ENCODE measurements at regions not wholly inside any gene's neighbourhood (a gene's known extent, or its start where the extent isn't known, plus 50 kb on each side); places are given as distances from the start of the nearest gene placed in this dataset.
"Not testable (repeated sequence)": the region's sequence is repeated elsewhere in the genome, so short reads cannot be mapped to it uniquely, and the experiment has no call there.

GRCh38 chr9:82052081-82052480 is 63.5 kb downstream of the SPATA31D1 start:
- Histone ChIP-seq H3K9me3 (replicated peaks) (no peaks in the 10 kb centered on the region; the same call in 1 of the 2 replicates), H3K27ac (no peak overlapping the region), H3K36me3 (no peaks in the 10 kb centered on the region), H3K4me1 (replicated peaks) (no peaks in the 10 kb centered on the region), H3K27me3 (replicated peaks) (no peaks in the 10 kb centered on the region), H3K4me3 (no peak overlapping the region)
- no peak for DNase-seq (ENCODE audit: low read depth in 1 of 2, low spot score in 2 of 2)

- no peak for DNase-seq (ENCODE audit: low read depth in 1 of 2, low spot score in 2 of 2)
- H3K9me3 ChIP-seq (replicated peaks) = no peaks in the 10 kb centered on the region; the same call in 1 of the 2 replicates
- no peaks in the 10 kb centered on the region for H3K4me1 ChIP-seq (replicated peaks)
- H3K27me3 ChIP-seq (replicated peaks) = no peaks in the 10 kb centered on the region
- no peaks in the 10 kb centered on the region for H3K36me3 ChIP-seq
- no peak overlapping the region for H3K4me3 ChIP-seq
- no peak overlapping the region for H3K27ac ChIP-seq
Measured at GRCh38 chr9:82054264-82055015, 65.9 kb downstream of the SPATA31D1 start.

- H3K9me3 ChIP-seq (replicated peaks) = no peaks in the 10 kb centered on the region; the same call in 1 of the 2 replicates
- no peaks in the 10 kb centered on the region for H3K36me3 ChIP-seq
- no peak overlapping the region for H3K4me3 ChIP-seq
- no peak overlapping the region for H3K27ac ChIP-seq
- no peaks in the 10 kb centered on the region for H3K4me1 ChIP-seq (replicated peaks)
- H3K27me3 ChIP-seq (replicated peaks) = no peaks in the 10 kb centered on the region
- no peak for DNase-seq (ENCODE audit: low read depth in 1 of 2, low spot score in 2 of 2)
Measured at GRCh38 chr9:82057805-82058204, 69.2 kb downstream of the SPATA31D1 start.

DNA sequence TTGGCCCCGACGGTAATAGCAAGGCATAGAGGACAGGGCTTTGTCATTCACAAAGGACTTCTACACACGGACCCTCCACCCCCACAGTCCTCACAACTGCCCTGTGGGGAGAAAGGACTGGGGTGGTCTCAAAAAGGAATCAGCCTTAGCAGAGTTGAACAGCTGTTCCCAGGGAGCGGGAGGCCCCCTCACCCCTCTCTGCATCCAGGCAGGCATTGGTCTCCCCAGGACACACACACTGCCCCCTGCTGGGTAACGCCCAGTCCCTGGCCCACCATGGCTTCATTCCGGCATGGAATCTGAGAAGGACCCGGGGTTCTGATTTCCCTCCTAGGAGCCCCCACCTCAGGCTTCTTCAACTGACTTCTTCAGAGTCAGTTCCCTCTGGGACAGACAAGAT is 73.2 kb downstream of the SPATA31D1 start:
- not testable (repeated sequence) for H3K4me3 ChIP-seq; H3K4me1 ChIP-seq (replicated peaks); H3K27ac ChIP-seq; H3K9me3 ChIP-seq (replicated peaks); H3K36me3 ChIP-seq; DNase-seq (ENCODE audit: low read depth in 1 of 2, low spot score in 2 of 2); H3K27me3 ChIP-seq (replicated peaks)

DNA sequence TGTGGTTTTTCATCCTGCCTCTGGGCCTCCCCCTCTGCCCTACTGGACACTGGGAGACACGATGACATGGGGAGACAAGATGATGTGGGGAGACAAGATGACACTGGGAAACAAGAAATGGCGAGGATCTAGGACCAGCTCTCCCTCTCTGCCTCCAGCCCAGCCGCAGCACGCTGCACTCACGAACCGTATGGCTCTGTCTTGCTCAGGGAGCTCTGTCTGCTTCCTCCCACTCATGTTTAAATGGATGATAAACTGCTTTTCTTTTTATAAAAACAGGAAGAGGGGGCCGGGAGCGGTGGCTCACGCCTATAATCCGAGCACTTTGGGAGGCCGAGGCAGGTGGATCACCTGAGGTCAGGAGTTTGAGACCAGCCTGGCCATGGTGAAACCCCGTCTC is 73.7 kb downstream of the SPATA31D1 start:
- Histone ChIP-seq H3K27ac (no peak overlapping the region), H3K9me3 (replicated peaks) (no peaks in the 10 kb centered on the region), H3K4me1 (replicated peaks) (no peaks in the 10 kb centered on the region), H3K27me3 (replicated peaks) (no peaks in the 10 kb centered on the region), H3K4me3 (no peak overlapping the region), H3K36me3 (no peaks in the 10 kb centered on the region)
- DNase-seq (ENCODE audit: low read depth in 1 of 2, low spot score in 2 of 2) = no peak

DNA sequence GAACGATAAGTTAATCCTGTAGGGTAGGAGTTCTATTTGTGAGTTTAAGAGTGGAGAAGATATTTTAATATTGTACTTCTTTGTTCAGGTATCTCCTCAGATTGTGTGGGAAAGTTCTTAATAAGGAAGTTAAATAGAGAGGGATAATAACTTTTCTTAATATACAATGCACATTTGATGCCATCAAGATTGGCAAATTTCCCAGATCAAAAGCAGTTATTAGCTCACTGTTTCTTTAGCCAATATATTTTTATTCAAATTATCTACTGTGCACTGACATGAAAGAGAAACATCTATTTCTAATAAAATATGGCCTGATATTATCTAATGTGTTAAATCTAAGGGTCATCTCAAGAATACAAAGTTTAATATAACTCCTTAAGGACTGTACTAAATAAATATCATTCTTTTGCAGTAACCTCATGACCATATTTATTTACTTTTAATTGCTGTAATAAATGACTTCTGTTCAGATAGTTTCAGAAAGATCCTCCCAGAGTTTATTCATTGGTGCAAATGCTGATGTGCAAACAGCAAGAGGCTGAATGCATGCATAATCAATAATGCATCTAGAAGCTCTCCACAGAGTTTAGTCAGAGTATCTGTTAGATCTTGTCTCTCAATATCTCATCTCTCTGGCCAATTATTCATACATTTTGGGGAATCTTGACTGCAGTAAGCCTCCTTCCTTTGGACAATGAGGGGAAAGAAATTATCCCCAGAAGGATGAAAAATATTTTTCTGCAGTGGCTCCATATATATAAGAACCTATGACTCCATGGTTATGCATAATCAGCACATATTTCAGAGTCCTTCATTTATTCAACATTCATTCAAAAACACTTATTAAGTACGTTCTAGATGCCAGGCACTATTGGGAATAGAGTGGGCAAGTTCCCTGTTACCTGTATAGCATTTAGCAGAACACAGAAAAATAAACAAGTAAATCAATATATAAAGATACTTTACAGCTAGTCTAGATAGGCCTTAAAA is 85.3 kb downstream of the SPATA31D1 start:
- Histone ChIP-seq H3K27me3 (replicated peaks) (no peaks in the 10 kb centered on the region), H3K4me1 (replicated peaks) (no peaks in the 10 kb centered on the region), H3K27ac (no peak overlapping the region), H3K36me3 (no peaks in the 10 kb centered on the region), H3K4me3 (no peak overlapping the region), H3K9me3 (replicated peaks) (no peaks in the 10 kb centered on the region)
- DNase-seq (ENCODE audit: low read depth in 1 of 2, low spot score in 2 of 2) = no peak

DNA sequence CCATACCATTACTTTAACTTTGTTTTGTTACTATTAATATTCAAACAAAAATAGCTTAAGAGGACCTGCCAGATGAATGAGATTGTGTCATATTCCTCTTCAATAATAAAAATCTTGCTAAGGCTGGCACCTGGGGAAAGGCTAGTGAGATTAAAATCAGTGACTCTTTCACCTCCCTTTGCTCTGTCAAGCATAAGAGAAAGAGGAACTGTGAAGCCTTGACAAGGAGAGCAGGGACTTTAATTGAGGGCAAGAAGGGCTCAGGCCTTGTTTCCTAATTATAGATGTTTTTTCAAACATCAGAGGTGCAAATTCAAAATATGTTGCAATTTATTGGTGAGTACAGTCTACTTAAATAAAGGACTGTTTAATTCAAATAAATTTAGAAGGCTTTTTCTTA is 91.7 kb downstream of the SPATA31D1 start:
- H3K4me3 ChIP-seq = no peak overlapping the region
- no peaks in the 10 kb centered on the region for H3K9me3 ChIP-seq (replicated peaks)
- DNase-seq (ENCODE audit: low read depth in 1 of 2, low spot score in 2 of 2) = no peak
- no peaks in the 10 kb centered on the region for H3K4me1 ChIP-seq (replicated peaks)
- H3K27ac ChIP-seq = no peak overlapping the region
- H3K36me3 ChIP-seq = no peaks in the 10 kb centered on the region
- no peaks in the 10 kb centered on the region for H3K27me3 ChIP-seq (replicated peaks)

DNA sequence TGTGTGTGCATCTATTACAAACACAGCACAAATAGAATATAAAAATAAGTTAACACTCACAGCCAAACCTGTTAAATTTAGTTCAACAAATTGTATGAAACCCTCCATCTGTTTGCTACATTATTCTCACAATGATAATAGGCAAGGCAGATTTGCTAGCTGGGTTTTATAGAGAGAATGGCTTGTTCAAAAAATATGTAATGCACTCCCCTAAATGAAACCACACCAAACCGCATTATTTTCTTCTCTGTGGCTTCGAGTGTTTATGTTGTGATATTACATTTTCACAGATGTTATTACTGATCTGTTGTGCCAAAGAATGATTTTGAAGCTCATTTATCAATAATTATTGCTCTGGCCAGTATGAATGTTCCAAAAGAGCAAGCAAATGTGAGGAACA is 92.9 kb downstream of the SPATA31D1 start:
- no peak for DNase-seq (ENCODE audit: low read depth in 1 of 2, low spot score in 2 of 2)
- no peak overlapping the region for H3K27ac ChIP-seq
- no peaks in the 10 kb centered on the region for H3K9me3 ChIP-seq (replicated peaks)
- no peaks in the 10 kb centered on the region for H3K36me3 ChIP-seq
- no peaks in the 10 kb centered on the region for H3K4me1 ChIP-seq (replicated peaks)
- H3K4me3 ChIP-seq = no peak overlapping the region
- H3K27me3 ChIP-seq (replicated peaks) = no peaks in the 10 kb centered on the region

DNA sequence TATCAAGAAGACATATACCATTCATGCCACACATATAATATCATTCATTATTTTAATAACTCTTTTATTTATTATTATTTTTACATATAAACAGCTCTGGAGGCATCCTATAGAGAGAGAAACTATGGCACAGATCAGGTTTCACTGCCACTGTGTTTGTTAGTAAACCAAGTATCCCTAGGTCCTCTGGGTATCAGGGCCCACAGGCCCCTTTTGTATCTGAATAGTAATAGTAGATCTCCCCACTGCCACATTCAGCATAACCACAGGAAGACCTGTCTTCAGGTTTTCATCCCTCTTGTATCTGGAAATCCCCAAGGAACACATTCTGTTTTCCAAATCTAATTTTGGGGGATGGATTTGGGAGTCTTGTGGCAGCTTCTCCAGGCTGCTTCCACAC is 94.0 kb downstream of the SPATA31D1 start:
- H3K4me3 ChIP-seq = no peak overlapping the region

GRCh38 chr9:82088591-82088990 is 100.0 kb downstream of the SPATA31D1 start:
- Histone ChIP-seq H3K4me1 (replicated peaks) (no peaks in the 10 kb centered on the region), H3K9me3 (replicated peaks) (no peaks in the 10 kb centered on the region)
- DNase-seq (ENCODE audit: low read depth in 1 of 2, low spot score in 2 of 2) = no peak

More for the DNA sequence above, 94.0 kb downstream of the SPATA31D1 start:
- no peaks in the 10 kb centered on the region for H3K36me3 ChIP-seq
- no peaks in the 10 kb centered on the region for H3K4me1 ChIP-seq (replicated peaks)
- no peaks in the 10 kb centered on the region for H3K9me3 ChIP-seq (replicated peaks)
- H3K27ac ChIP-seq = no peak overlapping the region
- DNase-seq (ENCODE audit: low read depth in 1 of 2, low spot score in 2 of 2) = no peak
- no peaks in the 10 kb centered on the region for H3K27me3 ChIP-seq (replicated peaks)

GRCh38 chr9:82090046-82090445 is 101.5 kb downstream of the SPATA31D1 start:
- Histone ChIP-seq H3K27me3 (replicated peaks) (no peaks in the 10 kb centered on the region), H3K4me1 (replicated peaks) (no peaks in the 10 kb centered on the region), H3K27ac (no peak overlapping the region), H3K9me3 (replicated peaks) (no peaks in the 10 kb centered on the region), H3K36me3 (no peaks in the 10 kb centered on the region), H3K4me3 (no peak overlapping the region)
- DNase-seq (ENCODE audit: low read depth in 1 of 2, low spot score in 2 of 2) = no peak

More at GRCh38 chr9:82088591-82088990, 100.0 kb downstream of the SPATA31D1 start:
- Histone ChIP-seq H3K27ac (no peak overlapping the region), H3K4me3 (no peak overlapping the region), H3K27me3 (replicated peaks) (no peaks in the 10 kb centered on the region), H3K36me3 (no peaks in the 10 kb centered on the region)

DNA sequence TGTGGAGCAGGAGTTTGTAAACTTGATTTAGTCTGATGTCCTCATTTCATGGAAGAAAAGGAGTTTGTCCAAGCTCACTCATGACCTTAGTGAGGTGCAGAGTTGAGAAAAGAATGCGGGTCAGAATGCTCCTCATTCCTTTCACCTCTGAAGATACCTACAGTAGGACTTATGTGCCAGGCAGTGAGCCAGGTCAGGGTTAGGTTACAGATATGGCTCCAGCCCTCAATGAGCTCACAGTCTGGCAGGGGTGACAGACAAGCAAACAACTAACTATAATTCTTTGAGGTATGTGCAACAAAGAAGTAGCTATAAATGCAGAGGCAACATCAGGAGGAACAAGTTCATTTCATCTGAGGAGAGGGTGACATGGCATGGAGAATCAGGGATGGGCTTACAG is 102.5 kb downstream of the SPATA31D1 start:
- H3K27ac ChIP-seq = no peak overlapping the region

GRCh38 chr9:82091610-82092009 is 103.0 kb downstream of the SPATA31D1 start:
- no peaks in the 10 kb centered on the region for H3K4me1 ChIP-seq (replicated peaks)
- no peaks in the 10 kb centered on the region for H3K36me3 ChIP-seq
- H3K27ac ChIP-seq = no peak overlapping the region
- H3K4me3 ChIP-seq = no peak overlapping the region
- H3K27me3 ChIP-seq (replicated peaks) = no peaks in the 10 kb centered on the region
- DNase-seq (ENCODE audit: low read depth in 1 of 2, low spot score in 2 of 2) = no peak
- no peaks in the 10 kb centered on the region for H3K9me3 ChIP-seq (replicated peaks)

More for the DNA sequence above, 102.5 kb downstream of the SPATA31D1 start:
- Histone ChIP-seq H3K4me3 (no peak overlapping the region), H3K27me3 (replicated peaks) (no peaks in the 10 kb centered on the region), H3K9me3 (replicated peaks) (no peaks in the 10 kb centered on the region), H3K4me1 (replicated peaks) (no peaks in the 10 kb centered on the region), H3K36me3 (no peaks in the 10 kb centered on the region)
- no peak for DNase-seq (ENCODE audit: low read depth in 1 of 2, low spot score in 2 of 2)

DNA sequence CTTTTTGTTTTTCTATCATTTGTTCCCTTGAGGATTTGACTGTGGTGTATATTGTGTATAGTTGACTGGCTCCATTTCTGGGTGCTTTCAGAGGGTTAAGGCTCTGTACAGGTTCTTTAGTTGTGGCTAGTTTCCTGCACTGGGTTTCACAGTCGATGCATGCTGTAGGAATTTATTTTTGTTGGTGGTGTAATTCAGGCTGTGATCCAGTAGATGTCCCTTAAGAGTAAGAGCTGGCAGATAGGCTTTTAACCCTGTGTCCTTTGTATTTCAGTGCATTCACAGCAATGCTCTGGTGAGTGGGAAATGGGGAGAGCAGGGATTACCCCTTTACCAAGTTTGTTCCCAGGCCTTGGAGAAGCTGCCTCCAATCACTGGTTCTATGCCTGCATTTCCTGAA is 112.9 kb downstream of the SPATA31D1 start:
- Histone ChIP-seq H3K27ac (no peak overlapping the region), H3K4me1 (replicated peaks) (no peaks in the 10 kb centered on the region), H3K27me3 (replicated peaks) (no peaks in the 10 kb centered on the region), H3K9me3 (replicated peaks) (no peaks in the 10 kb centered on the region), H3K36me3 (no peaks in the 10 kb centered on the region), H3K4me3 (no peak overlapping the region)
- no peak for DNase-seq (ENCODE audit: low read depth in 1 of 2, low spot score in 2 of 2)

Data from SJSA1 (cell line).